HG03521 (cell line): ENCODE measurements at regions not wholly inside any gene's neighbourhood (a gene's known extent, or its start where the extent isn't known, plus 50 kb on each side); places are given as distances from the start of the nearest gene placed in this dataset.

Experiments
- ATAC-seq: cut with Tn5 transposase; IDR thresholded peaks from one replicate; pipeline ENCODE4 v1.9.1; 2021; ENCODE audit warnings: mild to moderate bottlenecking, moderate library complexity; ENCODE audit not compliant: unreplicated experiment

- ATAC-seq: no peak
Observed at GRCh38 chr5:2141254-2142000, 258.7 kb upstream of the IRX4 start.

- no peak for ATAC-seq
Observed at GRCh38 chr5:2140501-2141175, 257.9 kb upstream of the IRX4 start.

GRCh38 chr5:2139478-2139877, 256.8 kb upstream of the IRX4 start:
- ATAC-seq: no peak

- ATAC-seq: no peak
Observed at GRCh38 chr5:2138896-2139295, 256.2 kb upstream of the IRX4 start.

- no peak for ATAC-seq
Observed at GRCh38 chr5:2137444-2138050, 254.8 kb upstream of the IRX4 start.

- no peak for ATAC-seq
Observed at GRCh38 chr5:2136728-2137333, 254.1 kb upstream of the IRX4 start.

- ATAC-seq: no peak
Observed at GRCh38 chr5:2135833-2136232, 253.1 kb upstream of the IRX4 start.

GRCh38 chr5:2135354-2135753, 252.6 kb upstream of the IRX4 start:
- ATAC-seq: no peak

GRCh38 chr5:2134543-2135292, 252.0 kb upstream of the IRX4 start:
- ATAC-seq: no peak

- no peak for ATAC-seq
Observed at GRCh38 chr5:2133936-2134335, 251.2 kb upstream of the IRX4 start.

GRCh38 chr5:2133080-2133479, 250.4 kb upstream of the IRX4 start:
- ATAC-seq: no peak

GRCh38 chr5:2132497-2132847, 249.7 kb upstream of the IRX4 start:
- no peak for ATAC-seq

- no peak for ATAC-seq
Observed at GRCh38 chr5:2131826-2132496, 249.2 kb upstream of the IRX4 start.

- ATAC-seq: no peak
Observed at GRCh38 chr5:2131196-2131595, 248.5 kb upstream of the IRX4 start.

GRCh38 chr5:2130361-2130760, 247.6 kb upstream of the IRX4 start:
- no peak for ATAC-seq

- no peak for ATAC-seq
Observed at GRCh38 chr5:2129568-2130272, 247.0 kb upstream of the IRX4 start.

- no peak for ATAC-seq
Observed at GRCh38 chr5:2128686-2129355, 246.1 kb upstream of the IRX4 start.

- no peak for ATAC-seq
Observed at GRCh38 chr5:2126512-2126911, 243.8 kb upstream of the IRX4 start.

GRCh38 chr5:2125901-2126265, 243.2 kb upstream of the IRX4 start:
- ATAC-seq: no peak
